Endothelial cell of umbilical vein (primary cell): ENCODE measurements at regions not wholly inside any gene's neighbourhood (a gene's known extent, or its start where the extent isn't known, plus 50 kb on each side); places are given as distances from the start of the nearest gene placed in this dataset.

Source experiments
- BruUV-seq: library from RNA; stranded (reverse); fragments of 400-500 nt; replicated peaks from 2 replicates; lab custom pipeline; 2021; lab: Mats Ljungman, UMichigan
- CTCF ChIA-PET: fragments of 300-600, 350-600 bp; sonication (Branson Sonifier 250); formaldehyde crosslinking; loops from one replicate; lab custom pipeline; 2021; ENCODE audit warnings: antibody characterized with exemption, inconsistent platforms; lab: Charles Lee
- POLR2A ChIA-PET: fragments of 300-600, 350-600 bp; sonication (Branson Sonifier 250); formaldehyde crosslinking; loops from one replicate; lab custom pipeline; 2021; ENCODE audit warnings: antibody characterized with exemption, inconsistent platforms; lab: Charles Lee
- DNase-seq: peaks from one replicate; pipeline ENCODE4 v3.0.0-alpha.2; 2011; ENCODE audit warnings: low read depth, low spot score
- FAIRE-seq: peaks from 2 replicates; lab custom pipeline; 2011; peaks lifted over from hg19 to GRCh38; lab: Jason Lieb, UNC
- H2AFZ ChIP-seq: 2 replicates; pipeline ENCODE4 v1.6.0; 2012; ENCODE audit warnings: low read depth, low read length, control low read depth, inconsistent platforms
- H3K27ac ChIP-seq: 2 replicates; pipeline ENCODE4 v1.5.1; 2011; ENCODE audit warnings: low read depth, mild to moderate bottlenecking, control low read depth, low read length, moderate library complexity; ENCODE audit not compliant: insufficient read depth
- H3K27me3 ChIP-seq, 2 experiments: 2 replicates each; pipeline versions ENCODE4 v1.6.0 to v1.6.1; 2011; ENCODE audit warnings: low read length in 2 of 2, mixed read lengths in 1 of 2; ENCODE audit not compliant: control insufficient read depth in 2 of 2, insufficient read depth in 2 of 2
- H3K36me3 ChIP-seq, 2 experiments: 2 replicates in 1 of 2; 3 replicates in 1 of 2; pipeline ENCODE4 v1.5.1; 2011; ENCODE audit warnings: low read length in 2 of 2, mild to moderate bottlenecking in 1 of 2, moderate library complexity in 1 of 2; ENCODE audit not compliant: control insufficient read depth in 2 of 2, insufficient read depth in 2 of 2; ENCODE audit errors: extremely low read depth in 1 of 2
- H3K4me1 ChIP-seq: 3 replicates; pipeline ENCODE4 v1.5.1; 2011; ENCODE audit warnings: mild to moderate bottlenecking, low read length; ENCODE audit not compliant: control insufficient read depth, insufficient read depth; ENCODE audit errors: extremely low read depth
- H3K4me2 ChIP-seq: 2 replicates; pipeline ENCODE4 v1.6.1; 2011; ENCODE audit warnings: low read length, control low read depth, mixed read lengths; ENCODE audit not compliant: insufficient read depth
- H3K4me3 ChIP-seq, 3 experiments: fragments of 200-600 bp in 1 of 3; sonication (generic), shearing (Covaris generic) in 1 of 3; replicated peaks in 1 of 3; 2 replicates each; pipeline ENCODE4 v1.5.1; 2011 to 2016; ENCODE audit warnings: control low read depth in 3 of 3, low read length in 3 of 3, mild to moderate bottlenecking in 2 of 3, inconsistent platforms in 1 of 3, low read depth in 1 of 3, moderate library complexity in 1 of 3; ENCODE audit not compliant: insufficient read depth in 1 of 3
- H3K79me2 ChIP-seq: 2 replicates; pipeline ENCODE4 v1.6.0; 2012; ENCODE audit warnings: low read length, inconsistent platforms; ENCODE audit not compliant: control insufficient read depth, insufficient read depth
- H3K9ac ChIP-seq: replicated peaks from 2 replicates; pipeline ENCODE3; 2011; ENCODE audit warnings: low read length, control low read depth; ENCODE audit not compliant: insufficient read depth; ENCODE audit errors: extremely low read depth
- H3K9me1 ChIP-seq: replicated peaks from 3 replicates; pipeline ENCODE4 v1.6.0; 2011; ENCODE audit warnings: mild to moderate bottlenecking, low read length; ENCODE audit not compliant: control insufficient read depth, insufficient read depth; ENCODE audit errors: extremely low read depth
- H3K9me3 ChIP-seq: replicated peaks from 2 replicates; pipeline ENCODE4 v1.5.1; 2012; ENCODE audit warnings: low read length, inconsistent platforms; ENCODE audit not compliant: control insufficient read depth, insufficient read depth
- H4K20me1 ChIP-seq: replicated peaks from 2 replicates; pipeline ENCODE3; 2011; ENCODE audit warnings: mild to moderate bottlenecking, low read length; ENCODE audit not compliant: control insufficient read depth, insufficient read depth; ENCODE audit errors: extremely low read depth
- CTCF ChIP-seq, 2 donors: IDR thresholded peaks; 1 replicate in 1 of 2; 2 replicates in 1 of 2; pipeline ENCODE4 v1.5.1; 2011; ENCODE audit warnings: low read length in 2 of 2, mild to moderate bottlenecking in 2 of 2, moderate library complexity in 2 of 2, control low read depth in 1 of 2, inconsistent platforms in 1 of 2, low read depth in 1 of 2; ENCODE audit not compliant: insufficient read depth in 1 of 2; ENCODE audit errors: extremely low read depth in 1 of 2
- EZH2 ChIP-seq: IDR thresholded peaks from 2 replicates; pipeline ENCODE4 v1.6.1; 2012; ENCODE audit warnings: borderline replicate concordance, low read depth, mild to moderate bottlenecking, moderate library complexity, low read length, inconsistent platforms; ENCODE audit not compliant: severe bottlenecking
- FOS ChIP-seq: IDR thresholded peaks from 2 replicates; pipeline ENCODE4 v1.6.1; 2011; ENCODE audit warnings: mild to moderate bottlenecking, low read length, moderate library complexity, borderline replicate concordance; ENCODE audit not compliant: insufficient read depth
- GATA2 ChIP-seq: IDR thresholded peaks from 2 replicates; pipeline ENCODE4 v1.7.0; 2011; ENCODE audit warnings: low read depth, mild to moderate bottlenecking, moderate library complexity, mixed read lengths, low read length; ENCODE audit not compliant: insufficient read length, insufficient read depth
- JUN ChIP-seq: IDR thresholded peaks from 2 replicates; pipeline ENCODE4 v1.6.1; 2011; ENCODE audit warnings: borderline replicate concordance, low read depth; ENCODE audit not compliant: insufficient read length, insufficient read depth
- MAX ChIP-seq: IDR thresholded peaks from 2 replicates; pipeline ENCODE4 v1.6.1; 2011; ENCODE audit not compliant: insufficient read depth, insufficient read length
- MYC ChIP-seq: IDR thresholded peaks from one replicate; pipeline ENCODE4 v1.6.1; 2011; ENCODE audit warnings: mild to moderate bottlenecking, low read depth, low read length
- POLR2A ChIP-seq: IDR thresholded peaks from 2 replicates; pipeline ENCODE4 v1.6.1; 2012; ENCODE audit warnings: low read depth, mild to moderate bottlenecking, control low read depth, low read length
- POLR2AphosphoS5 ChIP-seq: IDR thresholded peaks from 2 replicates; pipeline ENCODE4 v1.6.1; 2012; ENCODE audit warnings: low read depth, mild to moderate bottlenecking, control low read depth, low read length, moderate library complexity; ENCODE audit not compliant: insufficient read depth
- dilution Hi-C: fragments of 300-500 bp; cut with MboI; formaldehyde crosslinking; loops from one replicate; pipeline ENCODE4 v1.15.0; 2019; ENCODE audit warnings: low sequenced_read_pairs; ENCODE audit not compliant: extremely low pct_ligation_motif_present
- intact Hi-C: fragments of 100-400 bp; cut with micrococcal nuclease; formaldehyde crosslinking; loops from one replicate; pipeline ENCODE4 v1.10.0; 2022

- no peak overlapping the region for H3K4me3 ChIP-seq
- no peaks in the 10 kb centered on the region for H3K9me3 ChIP-seq
- H3K4me2 ChIP-seq = no peak overlapping the region
- TF ChIP-seq MAX = no peak
- TF ChIP-seq JUN = no peak
- TF ChIP-seq POLR2AphosphoS5 = no peak
- no peak for TF ChIP-seq CTCF (IDR thresholded peaks at IDR 0.05; ENCODE audit: extremely low read depth in 1 of 2, insufficient read depth in 1 of 2, low read depth in 1 of 2, low read length in 2 of 2)
- TF ChIP-seq MYC = no peak
- no peak for TF ChIP-seq FOS
- no peak for TF ChIP-seq EZH2
- no peak for TF ChIP-seq POLR2A
- no peak for TF ChIP-seq GATA2
- POLR2A ChIA-PET = no interaction called here
- H2AFZ ChIP-seq = no peak overlapping the region
- no peaks in the 10 kb centered on the region for H3K79me2 ChIP-seq
- DNase-seq (no peak), FAIRE-seq (no peak)
- BruUV-seq = no TSS peak
- H3K36me3 ChIP-seq = no peaks in the 10 kb centered on the region
- H3K27ac ChIP-seq = no peak overlapping the region
- H4K20me1 ChIP-seq = no peaks in the 10 kb centered on the region
- no peaks in the 10 kb centered on the region for H3K9me1 ChIP-seq
- intact Hi-C loops (no loop called here), dilution Hi-C loops (no loop called here)
- CTCF ChIA-PET = no interaction called here
- no peak overlapping the region for H3K9ac ChIP-seq
- H3K27me3 ChIP-seq = no peaks in the 10 kb centered on the region
- peaks cover 3% of the 10 kb centered on the region for H3K4me1 ChIP-seq
Observed at GRCh38 chr6:81308577-81309279, 443.8 kb downstream of the TENT5A start.
